Keratinocyte (primary cell): ENCODE measurements at regions not wholly inside any gene's neighbourhood (a gene's known extent, or its start where the extent isn't known, plus 50 kb on each side); places are given as distances from the start of the nearest gene placed in this dataset.

Experiments
- DNase-seq: peaks from one replicate; pipeline ENCODE4 v3.0.0-alpha.2; 2011; ENCODE audit warnings: low read depth, missing footprints, low spot score
- FAIRE-seq: peaks from 2 replicates; lab custom pipeline; 2011; peaks lifted over from hg19 to GRCh38; lab: Jason Lieb, UNC
- H2AFZ ChIP-seq: 2 replicates; pipeline ENCODE4 v1.6.0; 2012; ENCODE audit warnings: low read length, control low read depth, inconsistent platforms; ENCODE audit not compliant: control insufficient read depth
- H3K27ac ChIP-seq: 2 replicates; pipeline ENCODE4 v1.5.1; 2011; ENCODE audit warnings: low read length; ENCODE audit not compliant: control insufficient read depth, insufficient read depth
- H3K27me3 ChIP-seq: 3 replicates; pipeline ENCODE4 v1.6.0; 2011; ENCODE audit warnings: low read length; ENCODE audit not compliant: control insufficient read depth, insufficient read depth; ENCODE audit errors: extremely low read depth
- H3K36me3 ChIP-seq, 2 experiments: 2 replicates in 1 of 2; 3 replicates in 1 of 2; pipeline ENCODE4 v1.5.1; 2011; ENCODE audit warnings: low read length in 2 of 2, mild to moderate bottlenecking in 1 of 2; ENCODE audit not compliant: control insufficient read depth in 2 of 2, insufficient read depth in 2 of 2; ENCODE audit errors: extremely low read depth in 1 of 2
- H3K4me1 ChIP-seq: 3 replicates; pipeline ENCODE4 v1.5.1; 2011; ENCODE audit warnings: low read length; ENCODE audit not compliant: control insufficient read depth, insufficient read depth; ENCODE audit errors: extremely low read depth
- H3K4me2 ChIP-seq: 3 replicates; pipeline ENCODE4 v1.6.0; 2011; ENCODE audit warnings: low read depth, low read length; ENCODE audit not compliant: control insufficient read depth, insufficient read depth; ENCODE audit errors: extremely low read depth
- H3K4me3 ChIP-seq, 3 experiments: fragments of 200-600 bp in 1 of 3; sonication (generic) in 1 of 3; 2 replicates in 2 of 3; 3 replicates in 1 of 3; pipeline ENCODE4 v1.5.1; 2011 to 2016; ENCODE audit warnings: low read length in 3 of 3, mild to moderate bottlenecking in 3 of 3, control low read depth in 2 of 3, inconsistent platforms in 1 of 3, low read depth in 1 of 3, mixed read lengths in 1 of 3, mixed run types in 1 of 3, moderate library complexity in 1 of 3; ENCODE audit not compliant: control insufficient read depth in 2 of 3, insufficient read depth in 2 of 3; ENCODE audit errors: extremely low read depth in 1 of 3
- H3K79me2 ChIP-seq: 2 replicates; pipeline ENCODE4 v1.6.0; 2012; ENCODE audit warnings: low read length; ENCODE audit not compliant: control insufficient read depth, insufficient read depth
- H3K9ac ChIP-seq: 3 replicates; pipeline ENCODE4 v1.6.0; 2011; ENCODE audit warnings: low read length; ENCODE audit not compliant: control insufficient read depth, insufficient read depth; ENCODE audit errors: extremely low read depth
- H3K9me1 ChIP-seq: 3 replicates; pipeline ENCODE4 v1.6.0; 2011; ENCODE audit warnings: low read length; ENCODE audit not compliant: control insufficient read depth, insufficient read depth; ENCODE audit errors: extremely low read depth
- H3K9me3 ChIP-seq: 2 replicates; pipeline ENCODE4 v1.5.1; 2012; ENCODE audit warnings: low read depth, low read length; ENCODE audit not compliant: control insufficient read depth
- H4K20me1 ChIP-seq: 3 replicates; pipeline ENCODE4 v1.6.0; 2011; ENCODE audit warnings: low read length; ENCODE audit not compliant: control insufficient read depth, insufficient read depth; ENCODE audit errors: extremely low read depth
- EZH2 ChIP-seq: IDR thresholded peaks from one replicate; pipeline ENCODE4 v1.6.1; 2012; ENCODE audit warnings: inconsistent platforms, mild to moderate bottlenecking, low read length, moderate library complexity
- dilution Hi-C: fragments of 300-500 bp; cut with MboI; formaldehyde crosslinking; loops from one replicate; pipeline ENCODE4 v1.7.0; 2020; ENCODE audit warnings: low sequenced_read_pairs; ENCODE audit not compliant: extremely low pct_ligation_motif_present
- TF ChIP-seq, protein P1 (sequence below), 3 experiments: IDR thresholded peaks in 1 of 3; conservative IDR thresholded peaks in 1 of 3; optimal IDR thresholded peaks in 1 of 3; 2 replicates in 2 of 3; 3 replicates in 1 of 3; pipeline versions ENCODE3 to v1.5.1; 2011; ENCODE audit warnings: low read length in 3 of 3, mild to moderate bottlenecking in 3 of 3, moderate library complexity in 2 of 3, control low read depth in 1 of 3, inconsistent platforms in 1 of 3; ENCODE audit not compliant: insufficient read depth in 2 of 3; ENCODE audit errors: extremely low read depth in 1 of 3

GRCh38 chr7:42689626-42690025, 222.2 kb downstream of the C7orf25 start:
- H3K9me1 ChIP-seq = no peaks in the 10 kb centered on the region
- no peaks in the 10 kb centered on the region for H3K79me2 ChIP-seq
- FAIRE-seq = no peak
- no peak overlapping the region for H3K4me3 ChIP-seq
- no peak overlapping the region for H2AFZ ChIP-seq
- no peak overlapping the region for H3K4me2 ChIP-seq
- H3K4me1 ChIP-seq = no peaks in the 10 kb centered on the region
- H3K27me3 ChIP-seq = no peaks in the 10 kb centered on the region
- H3K36me3 ChIP-seq = no peaks in the 10 kb centered on the region
- H3K9me3 ChIP-seq = no peaks in the 10 kb centered on the region
- no peak for DNase-seq
- no peaks in the 10 kb centered on the region for H4K20me1 ChIP-seq
- dilution Hi-C loops = no loop called here
- H3K9ac ChIP-seq = no peak overlapping the region
- H3K27ac ChIP-seq = no peak overlapping the region
- TF ChIP-seq, protein P1, sequence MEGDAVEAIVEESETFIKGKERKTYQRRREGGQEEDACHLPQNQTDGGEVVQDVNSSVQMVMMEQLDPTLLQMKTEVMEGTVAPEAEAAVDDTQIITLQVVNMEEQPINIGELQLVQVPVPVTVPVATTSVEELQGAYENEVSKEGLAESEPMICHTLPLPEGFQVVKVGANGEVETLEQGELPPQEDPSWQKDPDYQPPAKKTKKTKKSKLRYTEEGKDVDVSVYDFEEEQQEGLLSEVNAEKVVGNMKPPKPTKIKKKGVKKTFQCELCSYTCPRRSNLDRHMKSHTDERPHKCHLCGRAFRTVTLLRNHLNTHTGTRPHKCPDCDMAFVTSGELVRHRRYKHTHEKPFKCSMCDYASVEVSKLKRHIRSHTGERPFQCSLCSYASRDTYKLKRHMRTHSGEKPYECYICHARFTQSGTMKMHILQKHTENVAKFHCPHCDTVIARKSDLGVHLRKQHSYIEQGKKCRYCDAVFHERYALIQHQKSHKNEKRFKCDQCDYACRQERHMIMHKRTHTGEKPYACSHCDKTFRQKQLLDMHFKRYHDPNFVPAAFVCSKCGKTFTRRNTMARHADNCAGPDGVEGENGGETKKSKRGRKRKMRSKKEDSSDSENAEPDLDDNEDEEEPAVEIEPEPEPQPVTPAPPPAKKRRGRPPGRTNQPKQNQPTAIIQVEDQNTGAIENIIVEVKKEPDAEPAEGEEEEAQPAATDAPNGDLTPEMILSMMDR (optimal IDR thresholded peaks at IDR 0.05 in 1 of 3, IDR thresholded peaks at IDR 0.05 in 1 of 3, conservative IDR thresholded peaks at IDR 0.05 in 1 of 3; ENCODE audit: extremely low read depth in 1 of 3, insufficient read depth in 2 of 3, low read length in 3 of 3) = no peak
- no peak for TF ChIP-seq EZH2

DNA sequence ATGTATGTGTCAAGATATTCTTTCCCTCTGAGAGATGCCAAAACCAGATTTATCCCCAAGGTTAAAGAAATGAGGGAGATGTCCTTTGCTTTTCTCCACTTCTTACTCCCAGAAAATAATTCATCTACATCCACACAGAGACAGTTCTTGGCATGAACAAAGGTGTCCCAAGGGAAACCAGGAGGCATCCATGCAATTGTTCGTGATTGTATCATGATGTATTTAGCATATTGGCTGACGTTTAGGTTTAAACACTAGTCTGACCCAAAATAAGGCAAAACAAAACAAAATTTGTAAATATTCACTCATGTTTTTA, 223.9 kb downstream of the C7orf25 start:
- TF ChIP-seq, protein P1 (optimal IDR thresholded peaks at IDR 0.05 in 1 of 3, IDR thresholded peaks at IDR 0.05 in 1 of 3, conservative IDR thresholded peaks at IDR 0.05 in 1 of 3; ENCODE audit: extremely low read depth in 1 of 3, insufficient read depth in 2 of 3, low read length in 3 of 3) = no peak
- no peak for TF ChIP-seq EZH2
- no peaks in the 10 kb centered on the region for H3K9me3 ChIP-seq
- dilution Hi-C loops = no loop called here
- no peak overlapping the region for H3K4me3 ChIP-seq
- H3K27me3 ChIP-seq = no peaks in the 10 kb centered on the region
- FAIRE-seq (no peak), DNase-seq (no peak)
- H4K20me1 ChIP-seq = no peaks in the 10 kb centered on the region
- H3K9ac ChIP-seq = no peak overlapping the region
- no peaks in the 10 kb centered on the region for H3K79me2 ChIP-seq
- no peak overlapping the region for H2AFZ ChIP-seq
- no peak overlapping the region for H3K27ac ChIP-seq
- no peaks in the 10 kb centered on the region for H3K4me1 ChIP-seq
- no peak overlapping the region for H3K4me2 ChIP-seq
- H3K36me3 ChIP-seq = no peaks in the 10 kb centered on the region
- H3K9me1 ChIP-seq = no peaks in the 10 kb centered on the region
